Lower leg skin (tissue), 3 donors: ENCODE measurements at regions not wholly inside any gene's neighbourhood (a gene's known extent, or its start where the extent isn't known, plus 50 kb on each side); places are given as distances from the start of the nearest gene placed in this dataset.

Experiments
- CTCF ChIP-seq, 3 donors: fragments of 450-650 bp; IDR thresholded peaks; one replicate each; pipeline ENCODE4 v1.5.1; 2016; ENCODE audit warnings: antibody characterized with exemption in 3 of 3, mild to moderate bottlenecking in 3 of 3, moderate library complexity in 2 of 3
- POLR2A ChIP-seq, 2 donors: fragments of 450-650 bp; IDR thresholded peaks; one replicate each; pipeline ENCODE4 v1.6.1; 2016 to 2017; ENCODE audit warnings: antibody characterized with exemption in 2 of 2, mild to moderate bottlenecking in 1 of 2, moderate library complexity in 1 of 2

- TF ChIP-seq CTCF (IDR thresholded peaks at IDR 0.05) = no peak
- TF ChIP-seq POLR2A (IDR thresholded peaks at IDR 0.05) = no peak
Observed at GRCh38 chr6:156400487-156400886, 376.7 kb upstream of the ARID1B start.
